SK-N-SH (cell line): ENCODE measurements at regions not wholly inside any gene's neighbourhood (a gene's known extent, or its start where the extent isn't known, plus 50 kb on each side); places are given as distances from the start of the nearest gene placed in this dataset.
"Not testable (repeated sequence)": the region's sequence is repeated elsewhere in the genome, so short reads cannot be mapped to it uniquely, and the experiment has no call there.

ENCODE experiments used
- CTCF ChIA-PET: fragments of 300-600, 350-600 bp; formaldehyde crosslinking; extraction: SDS; loops from one replicate; lab custom pipeline; 2021; lab: Yijun Ruan, JAX
- POLR2A ChIA-PET: fragments of 350-600 bp; sonication (Branson Sonifier 250); formaldehyde crosslinking; extraction: SDS; loops from one replicate; lab custom pipeline; 2020; ENCODE audit warnings: antibody characterized with exemption, inconsistent platforms; lab: Yijun Ruan, JAX
- DNase-seq: peaks from one replicate; pipeline ENCODE4 v3.0.0; 2012
- H2AFZ ChIP-seq: fragments of 200-600 bp; sonication (generic); 2 replicates; pipeline ENCODE4 v1.8.1; 2016; ENCODE audit warnings: antibody characterized with exemption, mild to moderate bottlenecking, low read depth
- H3F3A ChIP-seq: fragments of 200-600 bp; sonication (generic); replicated peaks from 2 replicates; pipeline ENCODE3; 2016; ENCODE audit warnings: antibody characterized with exemption, mild to moderate bottlenecking; ENCODE audit not compliant: insufficient read depth
- H3K27ac ChIP-seq, 2 experiments: fragments of 200-500 bp in 1 of 2; fragments of 200-600 bp in 1 of 2; sonication (Bioruptor generic) in 1 of 2; sonication (generic), shearing (Covaris generic) in 1 of 2; 2 replicates each; pipeline versions ENCODE4 v1.5.1 to v1.6.1; 2014 to 2016; ENCODE audit warnings: low read depth in 2 of 2, inconsistent platforms in 1 of 2, low read length in 1 of 2, mild to moderate bottlenecking in 1 of 2, mixed read lengths in 1 of 2
- H3K27me3 ChIP-seq: fragments of 200-600 bp; sonication (generic), shearing (Covaris generic); 2 replicates; pipeline ENCODE4 v1.6.1; 2016; ENCODE audit warnings: mixed run types; ENCODE audit not compliant: insufficient read depth
- H3K36me3 ChIP-seq, 2 experiments: fragments of 200-500 bp in 1 of 2; fragments of 200-600 bp in 1 of 2; sonication (Bioruptor generic) in 1 of 2; sonication (generic) in 1 of 2; replicated peaks in 1 of 2; 2 replicates each; pipeline versions ENCODE3 to v1.5.1; 2014 to 2016; ENCODE audit warnings: low read length in 1 of 2, mild to moderate bottlenecking in 1 of 2; ENCODE audit not compliant: insufficient read depth in 2 of 2, control insufficient read depth in 1 of 2
- H3K4me1 ChIP-seq, 2 experiments: fragments of 200-500 bp in 1 of 2; fragments of 200-600 bp in 1 of 2; sonication (Bioruptor generic) in 1 of 2; sonication (generic), shearing (Covaris generic) in 1 of 2; 2 replicates each; pipeline versions ENCODE4 v1.5.1 to v1.6.1; 2014 to 2016; ENCODE audit warnings: low read depth in 1 of 2, low read length in 1 of 2, mixed run types in 1 of 2; ENCODE audit not compliant: insufficient read depth in 2 of 2, control insufficient read depth in 1 of 2
- H3K4me2 ChIP-seq: fragments of 200-600 bp; sonication (generic), shearing (Covaris generic); 2 replicates; pipeline ENCODE4 v1.6.1; 2017; ENCODE audit warnings: mixed run types
- H3K4me3 ChIP-seq, 2 experiments: fragments of 200-500 bp in 1 of 2; fragments of 200-600 bp in 1 of 2; sonication (Bioruptor generic) in 1 of 2; sonication (generic), shearing (Covaris generic) in 1 of 2; 2 replicates each; pipeline versions ENCODE4 v1.5.1 to v1.8.1; 2014 to 2016; ENCODE audit warnings: low read depth in 2 of 2, inconsistent platforms in 1 of 2, low read length in 1 of 2, mild to moderate bottlenecking in 1 of 2, mixed read lengths in 1 of 2, moderate library complexity in 1 of 2
- H3K79me2 ChIP-seq: fragments of 200-600 bp; sonication (generic); 2 replicates; pipeline ENCODE4 v1.8.1; 2017; ENCODE audit warnings: mild to moderate bottlenecking; ENCODE audit not compliant: insufficient read depth
- H3K9ac ChIP-seq: fragments of 200-600 bp; sonication (generic); 2 replicates; pipeline ENCODE4 v1.6.1; 2017; ENCODE audit warnings: mixed run types
- H3K9me2 ChIP-seq: fragments of 200-600 bp; sonication (generic); 2 replicates; pipeline ENCODE4 v1.6.1; 2017; ENCODE audit warnings: mixed run types
- H3K9me3 ChIP-seq: fragments of 200-600 bp; sonication (generic); 2 replicates; pipeline ENCODE4 v1.6.1; 2017; ENCODE audit warnings: mixed run types, mild to moderate bottlenecking, moderate library complexity
- H4K20me1 ChIP-seq: fragments of 200-600 bp; sonication (generic); 2 replicates; pipeline ENCODE4 v1.6.1; 2017; ENCODE audit warnings: mild to moderate bottlenecking, mixed run types; ENCODE audit not compliant: insufficient read depth
- WGBS: methylation state at CpG from one replicate; pipeline ENCODE4 v1.1.6; 2017; ENCODE audit warnings: low lambda C conversion rate; 5-methylcytosine and 5-hydroxymethylcytosine counted together

- H3K36me3 ChIP-seq, H3F3A ChIP-seq, H3K4me1 ChIP-seq, H3K79me2 ChIP-seq, H2AFZ ChIP-seq, H3K9me2 ChIP-seq, H3K4me3 ChIP-seq, DNase-seq, H3K4me2 ChIP-seq, H3K9ac ChIP-seq, H3K27ac ChIP-seq, POLR2A ChIA-PET, H3K27me3 ChIP-seq, H4K20me1 ChIP-seq, H3K9me3 ChIP-seq: not testable (repeated sequence)
- 23% methylated on average over 7 of the region's 7 CpGs for WGBS
- CTCF ChIA-PET, result interaction anchor here (0.7 kb wide), 1 partner anchor 1764 kb away, joined by 3 read pairs; no protein-coding TSS in a partner anchor
Observed at GRCh38 chr2:91527491-91528031, 2836.1 kb downstream of the RPIA start.

- DNase-seq, H3K4me2 ChIP-seq, H3F3A ChIP-seq, H3K4me1 ChIP-seq, H3K27ac ChIP-seq, H3K4me3 ChIP-seq, H3K9ac ChIP-seq, H3K9me3 ChIP-seq, H3K27me3 ChIP-seq, CTCF ChIA-PET, H3K79me2 ChIP-seq, POLR2A ChIA-PET, H4K20me1 ChIP-seq, H3K9me2 ChIP-seq, H3K36me3 ChIP-seq, H2AFZ ChIP-seq: not testable (repeated sequence)
- WGBS, result 60% methylated on average over 2 of the region's 2 CpGs
Observed at GRCh38 chr2:91528361-91528760, 2836.9 kb downstream of the RPIA start.

- DNase-seq, H3K4me1 ChIP-seq, H3K9me2 ChIP-seq, POLR2A ChIA-PET, CTCF ChIA-PET, H3F3A ChIP-seq, H3K36me3 ChIP-seq, H3K4me3 ChIP-seq, H3K4me2 ChIP-seq, H2AFZ ChIP-seq, H3K27ac ChIP-seq, H3K9me3 ChIP-seq, H3K79me2 ChIP-seq, H3K9ac ChIP-seq, H4K20me1 ChIP-seq, H3K27me3 ChIP-seq: not testable (repeated sequence)
- 17% methylated on average over 4 of the region's 7 CpGs for WGBS
Observed at GRCh38 chr2:91536109-91536508, 2844.6 kb downstream of the RPIA start.

GRCh38 chr2:91536549-91537263 is 2845.2 kb downstream of the RPIA start:
- H3K79me2 ChIP-seq, H3F3A ChIP-seq, H4K20me1 ChIP-seq, DNase-seq, H3K4me1 ChIP-seq, H3K27ac ChIP-seq, H3K9me3 ChIP-seq, H3K4me2 ChIP-seq, H2AFZ ChIP-seq, H3K9me2 ChIP-seq, H3K9ac ChIP-seq, POLR2A ChIA-PET, H3K27me3 ChIP-seq, CTCF ChIA-PET, H3K36me3 ChIP-seq, H3K4me3 ChIP-seq: not testable (repeated sequence)
- WGBS, result 31% methylated on average over 12 of the region's 17 CpGs

GRCh38 chr2:91549316-91549715 is 2857.8 kb downstream of the RPIA start:
- H3K9me2 ChIP-seq, H3K27me3 ChIP-seq, H3K79me2 ChIP-seq, H3K4me3 ChIP-seq, H3K4me2 ChIP-seq, H2AFZ ChIP-seq, H3K9me3 ChIP-seq, H3K9ac ChIP-seq, POLR2A ChIA-PET, CTCF ChIA-PET, H3F3A ChIP-seq, H4K20me1 ChIP-seq, H3K36me3 ChIP-seq, DNase-seq, H3K27ac ChIP-seq, H3K4me1 ChIP-seq: not testable (repeated sequence)
- WGBS, result 41% methylated on average over 6 of the region's 6 CpGs

- H3K4me3 ChIP-seq, POLR2A ChIA-PET, H4K20me1 ChIP-seq, H3K27me3 ChIP-seq, CTCF ChIA-PET, H3K27ac ChIP-seq, H3K79me2 ChIP-seq, H3K4me2 ChIP-seq, H3K9me2 ChIP-seq, DNase-seq, H2AFZ ChIP-seq, H3K9ac ChIP-seq, H3K9me3 ChIP-seq, H3K36me3 ChIP-seq, H3F3A ChIP-seq, H3K4me1 ChIP-seq: not testable (repeated sequence)
Observed at GRCh38 chr2:91558234-91558633, 2866.8 kb downstream of the RPIA start.
